ENCODE measurements at regions not wholly inside any gene's neighbourhood (a gene's known extent, or its start where the extent isn't known, plus 50 kb on each side); places are given as distances from the start of the nearest gene placed in this dataset.

- ATAC-seq (ENCODE audit: low FRiP score) (peak; percentile 43), DNase-seq (ENCODE audit: low spot score) (no peak)
- TF ChIP-seq CTCF (IDR thresholded peaks at IDR 0.05): no peak
Measured at GRCh38 chr6:139472351-139473015, 98.0 kb upstream of the CITED2 start.

- ATAC-seq (ENCODE audit: low FRiP score) (no peak), DNase-seq (ENCODE audit: low spot score) (no peak)
- TF ChIP-seq CTCF (IDR thresholded peaks at IDR 0.05): no peak
Measured at GRCh38 chr6:139470997-139471396, 96.5 kb upstream of the CITED2 start.

- ATAC-seq (ENCODE audit: low FRiP score) (no peak), DNase-seq (ENCODE audit: low spot score) (no peak)
- no peak for TF ChIP-seq CTCF (IDR thresholded peaks at IDR 0.05)
Measured at GRCh38 chr6:139468178-139468819, 93.9 kb upstream of the CITED2 start.

GRCh38 chr6:139457476-139457875 lies 83.0 kb upstream of the CITED2 start:
- no peak for ATAC-seq (ENCODE audit: low FRiP score)
- TF ChIP-seq CTCF (IDR thresholded peaks at IDR 0.05): no peak
- no peak for DNase-seq (ENCODE audit: low spot score)

- TF ChIP-seq CTCF (IDR thresholded peaks at IDR 0.05): no peak
- ATAC-seq (ENCODE audit: low FRiP score) (no peak), DNase-seq (ENCODE audit: low spot score) (no peak)
Measured at GRCh38 chr6:139452148-139452876, 77.9 kb upstream of the CITED2 start.

GRCh38 chr6:139449611-139450000 lies 75.2 kb upstream of the CITED2 start:
- no peak for TF ChIP-seq CTCF (IDR thresholded peaks at IDR 0.05)
- ATAC-seq (ENCODE audit: low FRiP score): no peak
- DNase-seq (ENCODE audit: low spot score): no peak
